H9 (cell line): ENCODE measurements at regions not wholly inside any gene's neighbourhood (a gene's known extent, or its start where the extent isn't known, plus 50 kb on each side); places are given as distances from the start of the nearest gene placed in this dataset.

ENCODE experiments used
- DNase-seq: peaks from one replicate; pipeline ENCODE4 v3.0.0-alpha.2; 2017
- H2AFZ ChIP-seq: one replicate; pipeline ENCODE4 v1.6.1; 2013; ENCODE audit warnings: mild to moderate bottlenecking, low read length, control low read depth, moderate library complexity
- H2AK5ac ChIP-seq: 2 replicates; pipeline ENCODE4 v1.6.1; 2013; ENCODE audit warnings: low read length, control low read depth, mixed read lengths; ENCODE audit not compliant: insufficient read length
- H2BK120ac ChIP-seq: one replicate; pipeline ENCODE4 v1.6.1; 2013; ENCODE audit warnings: low read depth, mild to moderate bottlenecking, low read length, control low read depth, inconsistent platforms; ENCODE audit not compliant: poor library complexity, severe bottlenecking
- H2BK12ac ChIP-seq: 2 replicates; pipeline ENCODE4 v1.6.1; 2013; ENCODE audit warnings: low read length, control low read depth, mixed read lengths, low read depth; ENCODE audit not compliant: insufficient read length
- H2BK15ac ChIP-seq: 2 replicates; pipeline ENCODE4 v1.6.1; 2013; ENCODE audit warnings: low read depth, low read length, control low read depth
- H2BK20ac ChIP-seq: one replicate; pipeline ENCODE4 v1.6.1; 2013; ENCODE audit warnings: low read depth, mild to moderate bottlenecking, low read length, control low read depth, inconsistent platforms; ENCODE audit not compliant: poor library complexity, severe bottlenecking
- H2BK5ac ChIP-seq: 2 replicates; pipeline ENCODE4 v1.6.1; 2013; ENCODE audit warnings: low read length, control low read depth, mixed read lengths; ENCODE audit not compliant: insufficient read length
- H3K14ac ChIP-seq: 2 replicates; pipeline ENCODE4 v1.6.1; 2013; ENCODE audit warnings: low read length, control low read depth; ENCODE audit not compliant: insufficient read depth
- H3K18ac ChIP-seq: 2 replicates; pipeline ENCODE4 v1.6.1; 2013; ENCODE audit warnings: low read depth, mild to moderate bottlenecking, mixed read lengths, low read length, control low read depth; ENCODE audit not compliant: insufficient read length
- H3K23ac ChIP-seq: 2 replicates; pipeline ENCODE4 v1.6.1; 2013; ENCODE audit warnings: low read length, control low read depth, mixed read lengths, low read depth; ENCODE audit not compliant: insufficient read length
- H3K23me2 ChIP-seq: 2 replicates; pipeline ENCODE4 v1.6.1; 2013; ENCODE audit warnings: low read depth, mild to moderate bottlenecking, mixed read lengths, low read length, control low read depth; ENCODE audit not compliant: insufficient read length, poor library complexity, severe bottlenecking
- H3K27ac ChIP-seq: 2 replicates; pipeline ENCODE4 v1.5.1; 2013; ENCODE audit warnings: low read length, control low read depth, mixed read lengths, low read depth; ENCODE audit not compliant: insufficient read length
- H3K27me3 ChIP-seq: 2 replicates; pipeline ENCODE4 v1.6.1; 2013; ENCODE audit warnings: low read length, control low read depth, inconsistent platforms; ENCODE audit not compliant: insufficient read depth
- H3K4ac ChIP-seq: 2 replicates; pipeline ENCODE4 v1.6.1; 2013; ENCODE audit warnings: low read depth, mild to moderate bottlenecking, control low read depth, inconsistent platforms, low read length, moderate library complexity
- H3K4me1 ChIP-seq: 2 replicates; pipeline ENCODE4 v1.6.1; 2013; ENCODE audit warnings: low read length, control low read depth, inconsistent platforms; ENCODE audit not compliant: insufficient read depth
- H3K4me2 ChIP-seq: 2 replicates; pipeline ENCODE4 v1.6.1; 2013; ENCODE audit warnings: low read length, control low read depth, mixed read lengths; ENCODE audit not compliant: insufficient read length, insufficient read depth
- H3K56ac ChIP-seq: 2 replicates; pipeline ENCODE4 v1.6.1; 2013; ENCODE audit warnings: low read depth, mild to moderate bottlenecking, mixed read lengths, low read length, control low read depth; ENCODE audit not compliant: insufficient read length
- H3K79me1 ChIP-seq: 2 replicates; pipeline ENCODE4 v1.6.1; 2013; ENCODE audit warnings: low read depth, mild to moderate bottlenecking, moderate library complexity, low read length, control low read depth, inconsistent platforms; ENCODE audit not compliant: insufficient read depth, poor library complexity, severe bottlenecking
- H3K79me2 ChIP-seq: 2 replicates; pipeline ENCODE4 v1.6.1; 2013; ENCODE audit warnings: low read length, control low read depth, inconsistent platforms; ENCODE audit not compliant: insufficient read depth
- H3K9ac ChIP-seq: 2 replicates; pipeline ENCODE4 v1.6.1; 2013; ENCODE audit warnings: low read length, control low read depth, mixed read lengths; ENCODE audit not compliant: insufficient read length; ENCODE audit errors: extremely low read depth
- H3K9me3 ChIP-seq: one replicate; pipeline ENCODE4 v1.6.1; 2013; ENCODE audit warnings: low read depth, low read length, inconsistent platforms; ENCODE audit not compliant: control insufficient read depth
- H3T11ph ChIP-seq: one replicate; pipeline ENCODE4 v1.6.1; 2013; ENCODE audit warnings: mild to moderate bottlenecking, low read length, control low read depth, inconsistent platforms
- H4K20me1 ChIP-seq: one replicate; pipeline ENCODE4 v1.6.1; 2013; ENCODE audit not compliant: control insufficient read depth, insufficient read length, insufficient read depth
- H4K5ac ChIP-seq: 2 replicates; pipeline ENCODE4 v1.6.1; 2013; ENCODE audit warnings: low read depth, mild to moderate bottlenecking, mixed read lengths, low read length, control low read depth; ENCODE audit not compliant: insufficient read length
- H4K8ac ChIP-seq: replicated peaks from 2 replicates; pipeline ENCODE4 v1.6.1; 2013; ENCODE audit warnings: low read length, control low read depth, mixed read lengths, low read depth; ENCODE audit not compliant: insufficient read length
- H4K91ac ChIP-seq: 2 replicates; pipeline ENCODE4 v1.6.1; 2013; ENCODE audit warnings: low read depth, mild to moderate bottlenecking, moderate library complexity, mixed read lengths, low read length, control low read depth; ENCODE audit not compliant: insufficient read length
- H3K27ac Mint-ChIP-seq, 3 experiments: 2 replicates in 2 of 3; 3 replicates in 1 of 3; pipeline ENCODE4 v1.8.0; 2020 to 2021; ENCODE audit warnings: mixed read lengths in 3 of 3, mild to moderate bottlenecking in 1 of 3, moderate library complexity in 1 of 3
- H3K27me3 Mint-ChIP-seq: 2 replicates; pipeline ENCODE4 v1.8.0; 2021; ENCODE audit warnings: low read depth, mild to moderate bottlenecking, moderate library complexity, mixed read lengths
- H3K36me3 Mint-ChIP-seq, 3 experiments: 2 replicates in 2 of 3; 3 replicates in 1 of 3; pipeline ENCODE4 v1.8.0; 2020 to 2021; ENCODE audit warnings: low read depth in 3 of 3, mixed read lengths in 3 of 3; ENCODE audit not compliant: insufficient read depth in 1 of 3
- H3K4me1 Mint-ChIP-seq, 2 experiments: 2 replicates each; pipeline ENCODE4 v1.8.0; 2020; ENCODE audit warnings: mixed read lengths in 2 of 2
- H3K4me3 Mint-ChIP-seq, 2 experiments: 2 replicates in 1 of 2; 3 replicates in 1 of 2; pipeline ENCODE4 v1.8.0; 2020 to 2021; ENCODE audit warnings: mild to moderate bottlenecking in 2 of 2, mixed read lengths in 2 of 2, moderate library complexity in 1 of 2
- H3K9me3 Mint-ChIP-seq, 2 experiments: 2 replicates in 1 of 2; 3 replicates in 1 of 2; pipeline ENCODE4 v1.8.0; 2020; ENCODE audit warnings: mild to moderate bottlenecking in 2 of 2, mixed read lengths in 2 of 2, moderate library complexity in 1 of 2
- WGBS: extraction: QIAGEN DNeasy Blood & Tissue Kit; methylation state at CpG from one replicate; pipeline ENCODE4 v1.1.7; 2013; ENCODE audit warnings: missing lambda C conversion rate, low lambda C conversion rate, mixed read lengths; ENCODE audit not compliant: insufficient read length; ENCODE audit errors: extremely low coverage; 5-methylcytosine and 5-hydroxymethylcytosine counted together
- TF ChIP-seq, protein P1 (sequence below): fragments of 200-600 bp; sonication (generic); conservative IDR thresholded peaks from 3 replicates; pipeline ENCODE4 v1.8.0; 2021; ENCODE audit warnings: antibody characterized with exemption, mild to moderate bottlenecking

DNA sequence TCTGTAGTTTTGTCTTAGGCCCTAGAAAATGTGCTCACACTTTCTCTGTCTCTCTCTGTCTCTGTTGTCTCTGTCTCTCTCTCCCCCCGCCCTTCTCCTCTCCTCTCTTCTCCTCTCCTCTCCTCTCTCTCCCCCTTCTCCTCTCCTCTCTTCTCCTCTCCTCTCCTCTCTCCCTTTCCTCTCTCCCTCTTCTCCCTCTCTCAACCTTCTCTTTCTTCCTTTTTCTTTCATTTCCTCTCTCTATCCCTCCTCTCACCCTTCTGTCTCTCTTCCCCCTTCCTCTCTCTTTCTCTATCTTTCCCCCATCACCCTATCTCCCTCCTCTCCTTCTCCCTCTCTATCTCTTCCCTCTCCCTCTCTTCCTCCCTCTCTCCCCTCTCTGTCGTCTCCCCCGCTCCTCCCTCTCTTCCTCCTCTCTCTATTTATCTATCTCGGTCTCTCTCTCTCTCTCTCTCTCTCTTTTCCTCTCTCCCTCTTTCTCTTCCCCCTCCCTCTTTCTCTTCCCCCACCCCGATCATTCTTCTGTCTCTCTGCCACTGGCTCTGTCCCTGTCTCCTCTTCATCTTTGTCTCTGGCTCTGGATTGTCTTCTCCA is 107.2 kb upstream of the C16orf82 start:
- WGBS: no CpG with 5 or more reads among the region's 5 CpGs
- Mint-ChIP-seq H3K4me1 (peaks cover 2 to 4% of the 10 kb centered on the region in 2 experiments; a peak in 2 of 4 replicates), H3K36me3 (no peaks in the 10 kb centered on the region)

More for the DNA sequence above, 107.2 kb upstream of the C16orf82 start:
- H3K9me3 Mint-ChIP-seq: no peaks in the 10 kb centered on the region; a peak in 1 of 5 replicates
- H4K91ac ChIP-seq: no peak overlapping the region
- no peaks in the 10 kb centered on the region; the same call in 1 of the 2 replicates for H3K27me3 ChIP-seq
- no peak overlapping the region for H2BK20ac ChIP-seq
- no peak overlapping the region for H2BK5ac ChIP-seq
- H4K8ac ChIP-seq: no peak overlapping the region
- no peak overlapping the region for H3K56ac ChIP-seq
- no peaks in the 10 kb centered on the region for H3K9me3 ChIP-seq
- no peaks in the 10 kb centered on the region for H3K79me2 ChIP-seq
- no peak overlapping the region for H3K18ac ChIP-seq
- H3K4me3 Mint-ChIP-seq: no peak overlapping the region
- H4K5ac ChIP-seq: no peak overlapping the region
- H2BK12ac ChIP-seq: no peak overlapping the region
- no peaks in the 10 kb centered on the region for H3K79me1 ChIP-seq
- H3K27me3 Mint-ChIP-seq: peaks cover 9% of the 10 kb centered on the region
- H2AFZ ChIP-seq: no peak overlapping the region
- no peak overlapping the region for H3K23ac ChIP-seq
- H3K4me2 ChIP-seq: no peak overlapping the region
- H2BK15ac ChIP-seq: no peak overlapping the region
- TF ChIP-seq, protein P1, sequence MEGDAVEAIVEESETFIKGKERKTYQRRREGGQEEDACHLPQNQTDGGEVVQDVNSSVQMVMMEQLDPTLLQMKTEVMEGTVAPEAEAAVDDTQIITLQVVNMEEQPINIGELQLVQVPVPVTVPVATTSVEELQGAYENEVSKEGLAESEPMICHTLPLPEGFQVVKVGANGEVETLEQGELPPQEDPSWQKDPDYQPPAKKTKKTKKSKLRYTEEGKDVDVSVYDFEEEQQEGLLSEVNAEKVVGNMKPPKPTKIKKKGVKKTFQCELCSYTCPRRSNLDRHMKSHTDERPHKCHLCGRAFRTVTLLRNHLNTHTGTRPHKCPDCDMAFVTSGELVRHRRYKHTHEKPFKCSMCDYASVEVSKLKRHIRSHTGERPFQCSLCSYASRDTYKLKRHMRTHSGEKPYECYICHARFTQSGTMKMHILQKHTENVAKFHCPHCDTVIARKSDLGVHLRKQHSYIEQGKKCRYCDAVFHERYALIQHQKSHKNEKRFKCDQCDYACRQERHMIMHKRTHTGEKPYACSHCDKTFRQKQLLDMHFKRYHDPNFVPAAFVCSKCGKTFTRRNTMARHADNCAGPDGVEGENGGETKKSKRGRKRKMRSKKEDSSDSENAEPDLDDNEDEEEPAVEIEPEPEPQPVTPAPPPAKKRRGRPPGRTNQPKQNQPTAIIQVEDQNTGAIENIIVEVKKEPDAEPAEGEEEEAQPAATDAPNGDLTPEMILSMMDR: no peak
- H3K9ac ChIP-seq: no peak overlapping the region
- no peak overlapping the region for H3K4ac ChIP-seq
- no peaks in the 10 kb centered on the region for H3K4me1 ChIP-seq
- H3K14ac ChIP-seq: no peak overlapping the region
- H3K23me2 ChIP-seq: no peaks in the 10 kb centered on the region
- no peaks in the 10 kb centered on the region for H4K20me1 ChIP-seq
- H3K27ac ChIP-seq: no peak overlapping the region
- no peak overlapping the region for H2AK5ac ChIP-seq
- H3T11ph ChIP-seq: no peak overlapping the region
- DNase-seq: no peak
- H2BK120ac ChIP-seq: no peak overlapping the region
- H3K27ac Mint-ChIP-seq: no peak overlapping the region
